Osteoblast (primary cell): ENCODE measurements at regions not wholly inside any gene's neighbourhood (a gene's known extent, or its start where the extent isn't known, plus 50 kb on each side); places are given as distances from the start of the nearest gene placed in this dataset.

ENCODE experiments used
- DNase-seq: peaks from one replicate; pipeline ENCODE4 v3.0.0; 2011; ENCODE audit warnings: low spot score, mixed read lengths; ENCODE audit not compliant: insufficient read length; ENCODE audit errors: missing footprints
- H2AFZ ChIP-seq: 2 replicates; pipeline ENCODE4 v1.6.0; 2011; ENCODE audit warnings: mild to moderate bottlenecking, low read length
- H3K27ac ChIP-seq: 2 replicates; pipeline ENCODE4 v1.5.1; 2011; ENCODE audit warnings: mild to moderate bottlenecking, low read depth, low read length, moderate library complexity
- H3K27me3 ChIP-seq: 2 replicates; pipeline ENCODE4 v1.6.0; 2012; ENCODE audit warnings: mild to moderate bottlenecking, control low read depth, inconsistent platforms, low read length, moderate library complexity; ENCODE audit not compliant: insufficient read depth
- H3K36me3 ChIP-seq: 2 replicates; pipeline ENCODE4 v1.5.1; 2011; ENCODE audit warnings: mild to moderate bottlenecking, low read length, control low read depth, moderate library complexity; ENCODE audit not compliant: insufficient read depth
- H3K4me1 ChIP-seq: 2 replicates; pipeline ENCODE4 v1.5.1; 2011; ENCODE audit warnings: mild to moderate bottlenecking, low read length, control low read depth, moderate library complexity; ENCODE audit not compliant: insufficient read depth
- H3K4me2 ChIP-seq: 2 replicates; pipeline ENCODE4 v1.6.0; 2011; ENCODE audit warnings: mild to moderate bottlenecking, low read length; ENCODE audit not compliant: insufficient read depth
- H3K4me3 ChIP-seq: fragments of 200-600 bp; sonication (generic); 3 replicates; pipeline ENCODE4 v1.5.1; 2012; ENCODE audit warnings: mild to moderate bottlenecking, low read length, inconsistent platforms; ENCODE audit not compliant: insufficient read depth
- H3K79me2 ChIP-seq: 2 replicates; pipeline ENCODE4 v1.6.0; 2012; ENCODE audit warnings: mild to moderate bottlenecking, low read length, control low read depth, inconsistent platforms; ENCODE audit not compliant: insufficient read depth
- H3K9me3 ChIP-seq: 2 replicates; pipeline ENCODE4 v1.5.1; 2011; ENCODE audit warnings: low read depth, low read length, control low read depth
- H4K20me1 ChIP-seq: 2 replicates; pipeline ENCODE4 v1.6.0; 2012; ENCODE audit warnings: mild to moderate bottlenecking, low read length, control low read depth; ENCODE audit not compliant: insufficient read depth
- CTCF ChIP-seq: IDR thresholded peaks from 2 replicates; pipeline ENCODE4 v1.5.1; 2011; ENCODE audit warnings: mild to moderate bottlenecking, low read depth, low read length, moderate library complexity; ENCODE audit errors: extremely low read depth

- no peaks in the 10 kb centered on the region for H3K27me3 ChIP-seq
- no peak for TF ChIP-seq CTCF
- H3K4me1 ChIP-seq = no peaks in the 10 kb centered on the region
- DNase-seq = no peak
- H3K79me2 ChIP-seq = no peaks in the 10 kb centered on the region
- H3K36me3 ChIP-seq = no peaks in the 10 kb centered on the region
- H4K20me1 ChIP-seq = no peaks in the 10 kb centered on the region
- H3K4me2 ChIP-seq = no peak overlapping the region
- H3K27ac ChIP-seq = no peak overlapping the region
- no peak overlapping the region for H3K4me3 ChIP-seq
- no peaks in the 10 kb centered on the region for H3K9me3 ChIP-seq
- H2AFZ ChIP-seq = no peak overlapping the region
These were observed 791.4 kb downstream of the MTRR start for GRCh38 chr5:8660133-8660893.

- TF ChIP-seq CTCF = no peak
- H3K36me3 ChIP-seq = no peaks in the 10 kb centered on the region
- no peak overlapping the region for H3K4me2 ChIP-seq
- no peak for DNase-seq
- H3K27me3 ChIP-seq = no peaks in the 10 kb centered on the region
- H3K4me1 ChIP-seq = no peaks in the 10 kb centered on the region
- H2AFZ ChIP-seq = no peak overlapping the region
- H3K27ac ChIP-seq = no peak overlapping the region
- H3K9me3 ChIP-seq = no peaks in the 10 kb centered on the region
- H3K79me2 ChIP-seq = no peaks in the 10 kb centered on the region
- no peaks in the 10 kb centered on the region for H4K20me1 ChIP-seq
- H3K4me3 ChIP-seq = no peak overlapping the region
These were observed 794.4 kb downstream of the MTRR start for GRCh38 chr5:8663374-8663773.

GRCh38 chr5:8675182-8675581 lies 806.2 kb downstream of the MTRR start:
- H3K27me3 ChIP-seq = no peaks in the 10 kb centered on the region
- no peak for TF ChIP-seq CTCF
- no peak for DNase-seq
- H3K4me3 ChIP-seq = no peak overlapping the region
- no peaks in the 10 kb centered on the region for H3K9me3 ChIP-seq
- no peaks in the 10 kb centered on the region for H3K4me1 ChIP-seq
- H3K4me2 ChIP-seq = no peak overlapping the region
- no peaks in the 10 kb centered on the region for H3K36me3 ChIP-seq
- H2AFZ ChIP-seq = no peak overlapping the region
- H3K79me2 ChIP-seq = no peaks in the 10 kb centered on the region
- no peaks in the 10 kb centered on the region for H4K20me1 ChIP-seq
- H3K27ac ChIP-seq = no peak overlapping the region

GRCh38 chr5:8676695-8677094 lies 807.7 kb downstream of the MTRR start:
- H3K27ac ChIP-seq = no peak overlapping the region
- no peaks in the 10 kb centered on the region for H3K79me2 ChIP-seq
- H4K20me1 ChIP-seq = no peaks in the 10 kb centered on the region
- no peaks in the 10 kb centered on the region for H3K4me1 ChIP-seq
- TF ChIP-seq CTCF = no peak
- H3K4me2 ChIP-seq = no peak overlapping the region
- H2AFZ ChIP-seq = no peak overlapping the region
- H3K9me3 ChIP-seq = no peaks in the 10 kb centered on the region
- no peaks in the 10 kb centered on the region for H3K36me3 ChIP-seq
- DNase-seq = no peak
- no peak overlapping the region for H3K4me3 ChIP-seq
- no peaks in the 10 kb centered on the region for H3K27me3 ChIP-seq
